CD14-positive monocyte (primary cell): ENCODE measurements at regions not wholly inside any gene's neighbourhood (a gene's known extent, or its start where the extent isn't known, plus 50 kb on each side); places are given as distances from the start of the nearest gene placed in this dataset.
"Not testable (repeated sequence)": the region's sequence is repeated elsewhere in the genome, so short reads cannot be mapped to it uniquely, and the experiment has no call there.

ENCODE experiments used
- DNase-seq, 3 donors: peaks; one replicate each; pipeline ENCODE4 v3.0.0-alpha.2; 2011 to 2022
- H2AFZ ChIP-seq: 2 replicates; pipeline ENCODE4 v1.6.0; 2012; ENCODE audit warnings: mild to moderate bottlenecking, low read depth, low read length, inconsistent platforms; ENCODE audit not compliant: insufficient read depth, poor library complexity, severe bottlenecking
- H3K27ac ChIP-seq, 2 donors: 1 replicate in 1 of 2; 2 replicates in 1 of 2; pipeline ENCODE4 v1.5.1; 2012 to 2013; ENCODE audit warnings: low read length in 2 of 2, control low read depth in 1 of 2, inconsistent platforms in 1 of 2, low read depth in 1 of 2, mild to moderate bottlenecking in 1 of 2
- H3K27me3 ChIP-seq, 2 donors: one replicate each; pipeline versions ENCODE4 v1.6.0 to v1.6.1; 2011 to 2013; ENCODE audit warnings: low read length in 2 of 2; ENCODE audit not compliant: control insufficient read depth in 2 of 2, insufficient read depth in 2 of 2
- H3K36me3 ChIP-seq, 2 donors: replicated peaks in 1 of 2; 1 replicate in 1 of 2; 2 replicates in 1 of 2; pipeline versions ENCODE4 v1.5.1 to v1.6.1; 2012 to 2013; ENCODE audit warnings: low read length in 2 of 2, control low read depth in 1 of 2, inconsistent platforms in 1 of 2, mild to moderate bottlenecking in 1 of 2; ENCODE audit not compliant: insufficient read depth in 2 of 2, control insufficient read depth in 1 of 2
- H3K4me1 ChIP-seq, 2 donors: 1 replicate in 1 of 2; 2 replicates in 1 of 2; pipeline versions ENCODE4 v1.5.1 to v1.6.1; 2012 to 2013; ENCODE audit warnings: low read length in 2 of 2, control low read depth in 1 of 2, inconsistent platforms in 1 of 2, mild to moderate bottlenecking in 1 of 2, moderate library complexity in 1 of 2; ENCODE audit not compliant: insufficient read depth in 2 of 2, control insufficient read depth in 1 of 2
- H3K4me2 ChIP-seq: replicated peaks from 2 replicates; pipeline ENCODE3; 2012; ENCODE audit warnings: low read length, moderate library complexity, mild to moderate bottlenecking; ENCODE audit not compliant: poor library complexity, severe bottlenecking; ENCODE audit errors: extremely low read depth
- H3K4me3 ChIP-seq, 3 experiments: fragments of 200-600 bp in 1 of 3; sonication (generic) in 1 of 3; replicated peaks in 1 of 3; 1 replicate in 2 of 3; 2 replicates in 1 of 3; pipeline ENCODE4 v1.5.1; 2011 to 2013; ENCODE audit warnings: low read length in 3 of 3, mild to moderate bottlenecking in 3 of 3, control low read depth in 2 of 3, low read depth in 2 of 3, inconsistent platforms in 1 of 3, moderate library complexity in 1 of 3
- H3K79me2 ChIP-seq: 2 replicates; pipeline ENCODE4 v1.6.0; 2012; ENCODE audit warnings: mild to moderate bottlenecking, control low read depth, inconsistent platforms, low read length, moderate library complexity; ENCODE audit not compliant: insufficient read depth
- H3K9ac ChIP-seq: 2 replicates; pipeline ENCODE4 v1.6.0; 2017; ENCODE audit warnings: low read length, mild to moderate bottlenecking; ENCODE audit not compliant: insufficient read depth, poor library complexity, severe bottlenecking
- H3K9me3 ChIP-seq, 2 donors: replicated peaks in 1 of 2; 1 replicate in 1 of 2; 2 replicates in 1 of 2; pipeline versions ENCODE4 v1.5.1 to v1.6.1; 2012 to 2013; ENCODE audit warnings: low read length in 2 of 2, control low read depth in 1 of 2; ENCODE audit not compliant: control insufficient read depth in 1 of 2, insufficient read depth in 1 of 2
- H4K20me1 ChIP-seq: 2 replicates; pipeline ENCODE4 v1.6.0; 2012; ENCODE audit warnings: mild to moderate bottlenecking, low read length, control low read depth, moderate library complexity; ENCODE audit not compliant: insufficient read depth
- H3K27ac Mint-ChIP-seq, 7 donors: one replicate each; pipeline ENCODE4 v1.8.0; 2020; ENCODE audit warnings: mild to moderate bottlenecking in 7 of 7, mixed read lengths in 7 of 7, moderate library complexity in 6 of 7, inconsistent platforms in 2 of 7
- H3K27me3 Mint-ChIP-seq, 3 donors: one replicate each; pipeline ENCODE4 v1.8.0; 2021 to 2022; ENCODE audit warnings: low read depth in 3 of 3, mild to moderate bottlenecking in 3 of 3, mixed read lengths in 3 of 3, moderate library complexity in 3 of 3, inconsistent platforms in 1 of 3
- H3K36me3 Mint-ChIP-seq, 2 donors: one replicate each; pipeline ENCODE4 v1.8.0; 2020; ENCODE audit warnings: mixed read lengths in 2 of 2, inconsistent platforms in 1 of 2, mild to moderate bottlenecking in 1 of 2
- H3K4me1 Mint-ChIP-seq: one replicate; pipeline ENCODE4 v1.8.0; 2020; ENCODE audit warnings: mild to moderate bottlenecking, mixed read lengths
- H3K4me3 Mint-ChIP-seq, 2 donors: one replicate each; pipeline ENCODE4 v1.8.0; 2020; ENCODE audit warnings: mild to moderate bottlenecking in 2 of 2, mixed read lengths in 2 of 2, moderate library complexity in 1 of 2
- H3K9me3 Mint-ChIP-seq, 7 donors: one replicate each; pipeline ENCODE4 v1.8.0; 2020 to 2022; ENCODE audit warnings: mixed read lengths in 7 of 7, mild to moderate bottlenecking in 6 of 7, moderate library complexity in 6 of 7, inconsistent platforms in 2 of 7
- CTCF ChIP-seq: fragments of 200-600 bp; IDR thresholded peaks from one replicate; pipeline ENCODE4 v1.8.0; 2022; ENCODE audit warnings: antibody characterized with exemption, mild to moderate bottlenecking
- WGBS: methylation state at CpG from one replicate; pipeline ENCODE4 v1.1.5; 2013; ENCODE audit warnings: missing lambda C conversion rate; ENCODE audit not compliant: insufficient coverage; 5-methylcytosine and 5-hydroxymethylcytosine counted together
- intact Hi-C, 2 donors: fragments of 100-400 bp; cut with micrococcal nuclease; formaldehyde crosslinking; loops; one replicate each; pipeline versions ENCODE4 v1.15.0 to v1.15.1; 2023

- H3K79me2 ChIP-seq = no peaks in the 10 kb centered on the region
- H3K36me3 ChIP-seq = no peaks in the 10 kb centered on the region
- Mint-ChIP-seq H3K36me3 (no peaks in the 10 kb centered on the region), H3K4me1 (no peaks in the 10 kb centered on the region), H3K27ac (no peak overlapping the region), H3K9me3 (peaks cover 0 to 14% (median 3%) of the 10 kb centered on the region in 7 donors), H3K4me3 (no peak overlapping the region), H3K27me3 (peaks cover 1 to 3% (median 2%) of the 10 kb centered on the region in 3 donors)
- TF ChIP-seq CTCF = no peak
- intact Hi-C loops = no loop called here
- no peak overlapping the region for H3K4me3 ChIP-seq
- no peak overlapping the region for H2AFZ ChIP-seq
- no peak overlapping the region for H3K4me2 ChIP-seq
- no peaks in the 10 kb centered on the region for H3K27me3 ChIP-seq
- WGBS = 96% methylated on average over 17 of the region's 30 CpGs
- H3K9ac ChIP-seq = no peak overlapping the region
- H3K27ac ChIP-seq = no peak overlapping the region
- peaks cover 0 to 4% of the 10 kb centered on the region in 2 donors for H3K9me3 ChIP-seq
- no peaks in the 10 kb centered on the region for H4K20me1 ChIP-seq
- H3K4me1 ChIP-seq = no peaks in the 10 kb centered on the region
- DNase-seq = no peak
Measured at GRCh38 chr2:242004223-242004901, 134.8 kb downstream of the RTP5 start.

- Mint-ChIP-seq H3K27me3 (peaks cover 1 to 3% (median 2%) of the 10 kb centered on the region in 3 donors), H3K27ac (no peak overlapping the region), H3K9me3 (peaks cover 0 to 14% (median 3%) of the 10 kb centered on the region in 7 donors), H3K4me3 (no peak overlapping the region), H3K4me1 (no peaks in the 10 kb centered on the region), H3K36me3 (no peaks in the 10 kb centered on the region)
- H3K9me3 ChIP-seq = peaks cover 0 to 4% of the 10 kb centered on the region in 2 donors
- no peak overlapping the region for H3K27ac ChIP-seq
- H3K4me2 ChIP-seq = no peak overlapping the region
- H3K36me3 ChIP-seq = no peaks in the 10 kb centered on the region
- no peaks in the 10 kb centered on the region for H3K27me3 ChIP-seq
- no peaks in the 10 kb centered on the region for H4K20me1 ChIP-seq
- no peaks in the 10 kb centered on the region for H3K4me1 ChIP-seq
- H3K4me3 ChIP-seq = no peak overlapping the region
- H3K79me2 ChIP-seq = no peaks in the 10 kb centered on the region
- H2AFZ ChIP-seq = no peak overlapping the region
- no peak overlapping the region for H3K9ac ChIP-seq
- no peak for TF ChIP-seq CTCF
- WGBS = 97% methylated on average over 5 of the region's 7 CpGs
- intact Hi-C loops = no loop called here
- DNase-seq = no peak
Measured at GRCh38 chr2:242004902-242005230, 135.3 kb downstream of the RTP5 start.

- H3K27me3 Mint-ChIP-seq, H2AFZ ChIP-seq, H3K27ac ChIP-seq, DNase-seq, H3K27me3 ChIP-seq, H3K4me3 ChIP-seq, H4K20me1 ChIP-seq, H3K9me3 ChIP-seq, H3K4me3 Mint-ChIP-seq, H3K4me2 ChIP-seq, intact Hi-C loops, H3K4me1 Mint-ChIP-seq, H3K36me3 ChIP-seq, H3K9ac ChIP-seq, H3K4me1 ChIP-seq, H3K79me2 ChIP-seq, H3K36me3 Mint-ChIP-seq: not testable (repeated sequence)
- Mint-ChIP-seq H3K27ac (peak overlapping the region in 1 of 7 donors; percentile 23), H3K9me3 (peaks cover 0 to 14% (median 3%) of the 10 kb centered on the region in 7 donors)
- 94% methylated on average over 13 of the region's 25 CpGs for WGBS
Measured at GRCh38 chr2:242006091-242006634, 136.6 kb downstream of the RTP5 start.
